PC-9 (cell line): ENCODE measurements at regions not wholly inside any gene's neighbourhood (a gene's known extent, or its start where the extent isn't known, plus 50 kb on each side); places are given as distances from the start of the nearest gene placed in this dataset.

Source experiments
- CTCF ChIP-seq: fragments of 200-600 bp; sonication (generic); conservative IDR thresholded peaks from 2 replicates; pipeline ENCODE4 v1.6.1; 2017; ENCODE audit warnings: mixed run types, antibody characterized with exemption, mild to moderate bottlenecking, moderate library complexity
- EZH2 ChIP-seq: fragments of 200-600 bp; sonication (generic); IDR thresholded peaks from 2 replicates; pipeline ENCODE4 v1.8.0; 2017; ENCODE audit warnings: antibody characterized with exemption, low read depth

- TF ChIP-seq CTCF (no peak), EZH2 (no peak)
These were observed 414.5 kb upstream of the ADAMTSL1 start for GRCh38 chr9:18059447-18059846.
